RWPE2 (cell line): ENCODE measurements at regions not wholly inside any gene's neighbourhood (a gene's known extent, or its start where the extent isn't known, plus 50 kb on each side); places are given as distances from the start of the nearest gene placed in this dataset.

ENCODE experiments used
- ATAC-seq: fragments of 200-7000 bp; cut with Tn5 transposase; 3 replicates; pipeline ENCODE4 v1.9.1; 2021; ENCODE audit warnings: low read depth
- DNase-seq: peaks from one replicate; pipeline ENCODE4 v3.0.0-alpha.2; 2020; ENCODE audit warnings: low spot score
- H3K27ac ChIP-seq: fragments of 450-650 bp; 2 replicates; pipeline ENCODE4 v1.5.1; 2017; ENCODE audit warnings: mild to moderate bottlenecking; ENCODE audit not compliant: poor library complexity, severe bottlenecking
- H3K27me3 ChIP-seq: fragments of 250-450 bp; sonication (Bioruptor Pico); 2 replicates; pipeline ENCODE4 v1.5.1; 2021; ENCODE audit warnings: mild to moderate bottlenecking, moderate library complexity; ENCODE audit not compliant: insufficient read depth, poor library complexity, severe bottlenecking
- H3K36me3 ChIP-seq: fragments of 250-450 bp; sonication (Bioruptor Pico); 2 replicates; pipeline ENCODE4 v1.5.1; 2020; ENCODE audit warnings: low read depth, mild to moderate bottlenecking, moderate library complexity
- H3K4me1 ChIP-seq: fragments of 250-450 bp; sonication (Bioruptor Pico); 2 replicates; pipeline ENCODE4 v1.5.1; 2021; ENCODE audit warnings: mild to moderate bottlenecking, moderate library complexity; ENCODE audit not compliant: insufficient read depth, poor library complexity, severe bottlenecking
- H3K4me3 ChIP-seq: fragments of 250-450 bp; sonication (Bioruptor Pico); 2 replicates; pipeline ENCODE4 v1.5.1; 2021; ENCODE audit warnings: mild to moderate bottlenecking, moderate library complexity; ENCODE audit not compliant: severe bottlenecking
- H3K9me3 ChIP-seq: fragments of 250-450 bp; sonication (Bioruptor Pico); 2 replicates; pipeline ENCODE4 v1.5.1; 2021; ENCODE audit warnings: mild to moderate bottlenecking, moderate library complexity; ENCODE audit not compliant: severe bottlenecking
- CTCF ChIP-seq: fragments of 450-650 bp; IDR thresholded peaks from one replicate; pipeline ENCODE4 v1.5.1; 2017; ENCODE audit warnings: mild to moderate bottlenecking, moderate library complexity; ENCODE audit not compliant: poor library complexity, severe bottlenecking

GRCh38 chr1:239608469-239608868, 222.1 kb downstream of the CHRM3 start:
- Histone ChIP-seq H3K4me3 (no peak overlapping the region), H3K27ac (no peak overlapping the region), H3K4me1 (no peaks in the 10 kb centered on the region), H3K36me3 (no peaks in the 10 kb centered on the region), H3K27me3 (no peaks in the 10 kb centered on the region), H3K9me3 (no peaks in the 10 kb centered on the region)
- DNase-seq (no peak), ATAC-seq (no peak)
- no peak for TF ChIP-seq CTCF

- no peak for TF ChIP-seq CTCF
- Histone ChIP-seq H3K4me3 (no peak overlapping the region), H3K36me3 (no peaks in the 10 kb centered on the region), H3K9me3 (no peaks in the 10 kb centered on the region), H3K27me3 (no peaks in the 10 kb centered on the region), H3K27ac (no peak overlapping the region), H3K4me1 (no peaks in the 10 kb centered on the region)
- ATAC-seq (no peak), DNase-seq (no peak)
Observed at GRCh38 chr1:239612379-239612778, 226.0 kb downstream of the CHRM3 start.

- no peak overlapping the region for H3K4me3 ChIP-seq
- TF ChIP-seq CTCF, result no peak
- H3K36me3 ChIP-seq, result no peaks in the 10 kb centered on the region
- H3K27me3 ChIP-seq, result no peaks in the 10 kb centered on the region
- no peak overlapping the region for H3K27ac ChIP-seq
- no peaks in the 10 kb centered on the region for H3K9me3 ChIP-seq
- no peaks in the 10 kb centered on the region for H3K4me1 ChIP-seq
- ATAC-seq (peak; percentile 50), DNase-seq (no peak)
Observed at GRCh38 chr1:239616673-239617072, 230.3 kb downstream of the CHRM3 start.

GRCh38 chr1:239617259-239617658, 230.9 kb downstream of the CHRM3 start:
- Histone ChIP-seq H3K9me3 (no peaks in the 10 kb centered on the region), H3K27me3 (no peaks in the 10 kb centered on the region), H3K4me1 (no peaks in the 10 kb centered on the region), H3K27ac (no peak overlapping the region), H3K4me3 (no peak overlapping the region), H3K36me3 (no peaks in the 10 kb centered on the region)
- no peak for DNase-seq
- ATAC-seq, result no peak
- no peak for TF ChIP-seq CTCF

GRCh38 chr1:239617731-239618130, 231.4 kb downstream of the CHRM3 start:
- H3K27me3 ChIP-seq, result no peaks in the 10 kb centered on the region
- H3K27ac ChIP-seq, result no peak overlapping the region
- ATAC-seq (no peak), DNase-seq (no peak)
- H3K9me3 ChIP-seq, result no peaks in the 10 kb centered on the region
- no peak for TF ChIP-seq CTCF
- no peaks in the 10 kb centered on the region for H3K36me3 ChIP-seq
- no peaks in the 10 kb centered on the region for H3K4me1 ChIP-seq
- no peak overlapping the region for H3K4me3 ChIP-seq
